GM18505 (cell line): ENCODE measurements at regions not wholly inside any gene's neighbourhood (a gene's known extent, or its start where the extent isn't known, plus 50 kb on each side); places are given as distances from the start of the nearest gene placed in this dataset.

Experiments
- ATAC-seq: cut with Tn5 transposase; IDR thresholded peaks from one replicate; pipeline ENCODE4 v1.9.1; 2021; ENCODE audit not compliant: unreplicated experiment
- POLR2A ChIP-seq: IDR thresholded peaks from 4 replicates; pipeline ENCODE4 v1.6.1; 2011; ENCODE audit warnings: borderline replicate concordance; ENCODE audit not compliant: insufficient read depth, insufficient read length; ENCODE audit errors: extremely low read depth

DNA sequence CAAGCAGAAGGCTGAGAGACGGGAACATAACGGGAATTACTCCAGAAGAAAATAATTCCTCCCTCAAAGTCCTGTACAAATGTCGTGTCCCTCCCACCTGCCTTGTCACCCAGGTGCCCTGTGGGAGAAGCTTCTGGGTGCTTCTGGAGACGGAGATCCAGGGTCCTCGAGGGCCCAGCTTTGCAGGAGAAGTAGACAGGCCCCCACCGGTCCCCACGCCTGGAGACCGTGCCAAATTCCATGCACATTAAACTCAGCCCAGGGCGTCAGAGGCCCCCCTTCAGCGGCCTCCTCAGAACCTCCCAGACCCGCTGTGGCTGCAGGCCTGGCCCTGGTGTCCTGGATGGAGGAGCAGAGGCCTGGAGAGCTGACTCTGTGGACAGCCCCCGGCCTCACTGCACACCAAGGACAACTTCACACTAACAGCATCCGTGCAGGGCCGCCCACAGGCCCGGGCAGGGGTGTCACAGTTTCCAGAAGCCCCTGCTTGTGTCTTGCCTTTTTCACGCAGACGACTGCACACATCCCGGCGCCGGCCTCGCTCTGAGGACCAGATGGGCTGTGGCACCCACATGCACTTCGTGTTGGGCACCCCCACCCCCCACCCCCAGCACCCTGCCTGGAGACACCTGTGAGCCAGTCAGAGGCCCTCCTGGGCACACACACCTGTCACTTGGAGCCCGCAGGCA, 734.3 kb downstream of the BRD1 start:
- no peak for TF ChIP-seq POLR2A

DNA sequence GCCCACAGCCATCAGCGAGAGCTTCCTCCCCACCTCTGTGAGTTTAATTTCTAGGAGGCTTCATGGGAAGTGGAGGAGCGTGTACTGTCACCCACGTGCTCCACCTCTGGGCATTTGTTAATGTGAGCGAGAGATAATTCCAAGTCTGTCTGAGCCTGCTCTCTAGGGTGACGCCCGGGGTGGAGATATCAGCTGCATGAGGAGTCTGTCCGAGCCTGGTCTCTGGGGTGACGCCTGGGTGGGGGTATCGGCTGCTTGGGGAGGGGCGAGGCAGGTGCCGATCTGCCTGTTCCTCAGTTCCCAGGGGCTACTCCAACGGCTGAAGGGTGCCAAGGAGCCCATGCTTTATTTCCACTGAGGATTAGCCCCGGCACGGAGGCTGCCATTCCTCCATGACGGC, 735.0 kb downstream of the BRD1 start:
- no peak for TF ChIP-seq POLR2A
- ATAC-seq, result no peak

More for the DNA sequence above, 734.3 kb downstream of the BRD1 start:
- ATAC-seq, result no peak

DNA sequence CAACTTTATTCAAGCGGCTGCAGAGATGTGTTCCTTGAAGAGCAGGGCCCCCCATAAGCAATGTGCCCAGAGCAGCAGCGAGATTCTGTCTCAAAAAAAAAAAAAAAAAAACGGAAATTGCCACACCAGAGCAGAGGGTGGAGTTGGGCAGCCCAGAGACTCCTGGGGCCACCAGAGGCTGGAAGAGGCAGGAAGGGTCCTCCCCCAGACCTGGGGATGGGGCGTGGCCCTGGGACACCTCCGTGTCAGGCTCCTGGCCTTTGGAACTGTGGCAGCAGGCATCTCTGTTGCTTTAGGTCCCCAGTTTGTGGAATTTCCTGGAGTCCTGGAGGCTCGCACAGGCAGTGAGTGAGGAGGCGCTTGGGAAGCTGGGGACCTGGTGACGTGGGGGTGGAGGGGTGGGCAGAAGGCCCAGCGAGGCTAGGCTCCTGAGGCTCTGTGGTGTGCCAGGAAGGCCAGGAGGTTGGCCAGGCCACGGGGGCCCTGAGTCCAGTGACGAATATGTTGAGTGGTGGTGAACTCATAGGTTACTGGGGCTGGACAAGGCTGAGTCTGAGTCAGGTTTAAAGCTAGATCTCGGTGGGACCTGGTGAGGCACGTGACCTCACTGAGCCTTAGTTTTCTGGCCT, 735.6 kb downstream of the BRD1 start:
- TF ChIP-seq POLR2A, result no peak
- no peak for ATAC-seq

DNA sequence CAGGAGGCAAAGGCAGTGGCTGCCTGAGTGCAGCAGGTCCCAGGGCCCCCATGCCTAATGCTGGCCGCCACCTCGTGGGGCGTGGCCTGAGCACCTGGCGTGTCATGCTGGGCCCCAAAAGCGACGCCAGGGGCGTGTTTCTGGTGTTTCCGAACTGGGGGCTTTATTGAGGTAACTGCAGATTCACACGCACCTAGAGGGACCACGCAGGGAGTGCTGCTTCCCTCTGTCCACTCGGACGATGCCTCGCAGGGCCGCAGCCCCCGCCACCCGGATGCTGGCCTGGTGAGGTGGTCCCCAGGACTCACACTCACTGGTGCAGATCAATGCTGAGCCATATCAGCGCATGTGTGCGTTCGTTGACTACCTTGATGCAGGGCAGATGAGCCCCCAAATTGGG, 736.2 kb downstream of the BRD1 start:
- TF ChIP-seq POLR2A, result no peak
- no peak for ATAC-seq

DNA sequence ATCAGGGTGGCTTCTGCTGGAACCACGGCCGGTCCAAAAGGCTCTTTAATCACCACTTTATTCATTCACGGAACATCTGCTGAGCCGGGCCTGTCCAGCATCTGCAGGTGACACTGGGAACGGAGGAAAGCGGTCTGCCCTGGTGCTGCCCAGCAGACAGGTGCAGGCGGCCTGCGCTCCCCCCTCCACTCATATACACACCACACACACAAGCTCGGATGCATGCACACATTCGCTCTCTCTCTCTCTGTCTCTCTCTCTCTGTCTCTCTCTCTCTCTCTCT, 736.9 kb downstream of the BRD1 start:
- ATAC-seq, result no peak
- TF ChIP-seq POLR2A, result no peak

DNA sequence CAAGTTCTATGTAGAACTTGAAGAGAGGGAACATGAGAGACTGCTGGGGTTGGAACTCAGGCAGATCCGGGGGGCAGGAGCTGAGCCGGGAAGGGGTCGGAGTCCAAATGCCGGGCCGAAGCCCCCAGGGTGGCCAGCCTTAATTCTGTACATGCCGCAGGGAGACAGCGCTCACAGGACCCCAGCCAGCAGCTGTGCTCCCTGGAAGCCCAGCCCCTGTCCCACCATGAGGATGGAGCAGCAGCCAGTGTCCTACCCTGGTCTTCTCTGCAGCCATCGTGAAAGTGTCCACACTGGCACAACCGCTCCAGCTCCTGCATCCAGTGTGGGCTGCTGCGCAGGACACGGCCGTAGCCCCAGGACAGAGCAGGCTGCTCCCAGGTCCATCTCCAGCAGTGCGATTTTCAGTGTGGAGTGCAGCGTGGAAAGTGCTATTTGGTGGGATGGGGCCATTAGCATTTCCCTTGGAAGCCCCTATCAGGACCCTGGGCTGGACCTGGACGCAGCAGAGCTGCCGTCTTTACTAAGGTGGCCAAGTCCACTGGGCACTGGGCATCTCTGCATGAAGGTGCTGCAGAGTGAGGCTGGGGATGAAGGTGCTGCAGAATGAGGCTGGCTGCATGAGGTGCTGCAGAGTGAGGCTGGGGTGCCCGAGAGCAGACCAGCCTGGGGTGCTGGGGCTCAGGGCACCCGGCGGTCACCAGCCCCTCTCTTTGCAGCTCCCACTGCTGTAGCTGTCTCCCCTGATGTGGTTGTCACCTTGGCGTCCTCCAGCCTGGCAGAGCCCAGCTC, 737.4 kb downstream of the BRD1 start:
- ATAC-seq, result no peak
- TF ChIP-seq POLR2A, result no peak

DNA sequence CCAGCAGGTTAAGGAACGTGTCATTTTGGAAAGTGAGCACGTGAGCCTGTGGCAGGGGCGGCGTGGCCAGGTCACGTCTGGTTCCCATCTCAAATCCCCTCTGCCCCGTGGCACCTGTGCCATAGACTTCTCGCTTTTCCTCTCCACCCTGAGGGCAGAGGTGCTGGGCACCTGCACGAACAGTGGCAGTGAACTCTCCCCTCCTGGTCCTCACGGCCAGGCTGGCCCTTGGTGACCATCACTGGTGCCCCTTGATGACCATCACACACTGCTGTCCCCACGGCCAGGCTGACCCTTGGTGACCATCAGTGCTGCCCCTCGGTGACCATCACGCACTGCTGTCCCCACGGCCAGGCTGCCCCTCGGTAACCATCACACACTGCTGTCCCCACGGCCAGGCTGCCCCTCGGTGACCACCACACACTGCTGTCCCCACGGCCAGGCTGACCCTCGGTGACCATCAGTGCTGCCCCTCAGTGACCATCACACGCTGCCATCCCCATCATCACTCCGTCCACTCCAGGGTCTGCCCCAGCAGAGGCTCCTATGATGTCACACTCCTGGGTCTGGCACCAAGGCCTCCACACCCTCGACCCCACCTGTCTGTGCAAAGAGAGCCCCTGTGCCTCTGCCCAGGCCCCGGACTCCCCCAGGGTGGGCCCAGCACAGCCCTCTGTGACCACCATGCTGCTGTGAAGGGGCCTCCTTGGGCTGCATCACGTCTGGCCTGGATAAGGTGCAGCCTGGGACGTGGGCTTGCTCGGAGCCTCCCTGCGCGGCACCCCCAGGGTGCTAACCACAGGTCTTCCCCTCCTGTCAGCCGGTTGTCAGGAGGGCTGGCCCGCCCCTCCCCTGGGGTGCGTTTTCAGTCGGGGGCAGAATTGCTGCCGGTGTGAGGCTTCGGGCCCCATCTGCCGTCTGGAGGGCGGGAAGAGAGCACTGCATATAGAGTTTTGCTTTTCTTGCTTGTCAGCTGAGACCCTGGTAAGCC, 738.6 kb downstream of the BRD1 start:
- no peak for TF ChIP-seq POLR2A

DNA sequence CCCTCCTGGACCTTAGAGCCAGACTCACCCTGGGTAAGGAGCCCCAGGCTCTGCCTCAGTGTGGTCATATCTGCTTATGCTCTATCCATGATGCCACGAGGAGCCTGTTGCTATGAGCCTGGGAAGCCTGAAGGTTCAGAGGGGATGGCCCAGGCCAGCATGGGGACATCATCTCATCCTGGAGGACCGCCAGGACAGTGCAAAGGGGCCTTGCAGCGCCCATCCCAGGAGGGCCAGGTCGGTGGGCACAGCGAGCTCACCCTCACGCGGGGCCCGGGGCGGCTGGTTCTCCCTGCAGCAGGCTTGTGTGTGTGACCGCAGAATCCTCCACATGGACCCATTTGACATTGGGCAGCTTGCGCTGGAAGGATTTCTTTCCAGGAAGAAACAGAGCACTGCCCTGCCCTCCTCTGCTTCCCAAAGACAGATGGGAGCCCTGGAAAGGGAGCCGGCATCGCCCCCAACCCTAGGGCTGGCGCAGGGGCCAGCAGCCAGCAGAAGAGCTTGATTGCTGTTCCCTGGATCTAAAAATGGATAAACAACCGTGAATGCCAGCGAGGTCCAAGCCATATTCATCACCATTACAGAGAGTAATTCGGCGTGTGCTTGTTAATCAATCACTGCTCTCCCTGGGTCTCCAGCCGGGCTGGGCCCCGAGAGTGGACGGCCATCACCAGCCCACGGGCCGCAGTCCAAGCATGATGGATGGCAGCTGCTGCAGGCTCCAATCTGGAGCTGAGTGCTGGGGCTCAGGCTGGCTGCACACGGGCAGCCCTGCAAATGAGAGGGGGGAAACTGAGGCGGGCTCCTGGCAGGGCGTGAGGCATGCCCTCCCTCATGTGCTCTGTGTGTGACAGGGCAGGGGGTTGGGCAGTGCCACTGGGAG, 739.7 kb downstream of the BRD1 start:
- ATAC-seq, result no peak

More for the DNA sequence above, 738.6 kb downstream of the BRD1 start:
- no peak for ATAC-seq

DNA sequence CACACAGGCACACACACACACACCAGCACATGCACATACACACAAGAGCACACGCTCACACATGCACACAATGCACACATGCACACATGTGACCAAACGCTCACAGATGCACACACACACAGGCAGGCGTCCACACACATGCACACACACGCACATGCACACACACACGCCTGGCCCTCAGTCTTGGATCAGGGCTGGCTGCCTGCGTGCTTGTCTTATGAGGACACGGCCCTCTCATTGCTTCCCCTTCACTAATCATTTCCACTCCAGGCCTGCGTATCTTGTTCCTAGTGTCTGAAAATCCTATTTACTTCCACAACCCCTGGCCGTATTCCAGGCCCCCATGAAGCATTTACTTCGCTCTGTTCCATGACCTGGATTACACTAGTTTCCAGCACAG, 740.5 kb downstream of the BRD1 start:
- no peak for TF ChIP-seq POLR2A
- ATAC-seq, result no peak

More for the DNA sequence above, 739.7 kb downstream of the BRD1 start:
- TF ChIP-seq POLR2A, result no peak

DNA sequence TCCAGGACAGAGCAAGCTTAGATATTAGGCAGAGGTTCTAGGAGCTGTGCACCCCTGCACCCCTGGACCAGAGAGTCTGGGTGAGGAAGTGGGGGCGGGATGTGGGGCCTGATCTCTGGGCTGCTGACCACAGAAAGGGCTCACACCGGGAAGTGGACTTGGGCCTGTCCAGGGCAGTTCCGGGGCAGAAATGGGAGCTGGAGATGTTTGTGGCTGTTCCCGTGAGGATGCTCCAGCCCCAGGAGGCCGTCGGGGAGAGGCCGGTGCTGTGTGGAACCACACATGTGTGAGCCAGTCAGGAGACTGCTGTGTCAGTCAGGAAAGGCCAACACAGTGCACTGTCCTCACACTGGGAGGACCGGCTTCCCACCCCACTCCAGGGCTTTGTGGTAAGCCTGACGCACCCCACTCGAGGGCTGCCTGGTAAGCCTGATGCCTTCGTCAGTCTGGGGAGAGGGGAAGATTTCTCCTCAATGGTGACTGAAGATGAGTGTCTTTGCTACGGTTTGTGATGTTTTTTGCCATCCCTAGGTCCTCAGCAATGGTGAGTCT, 741.0 kb downstream of the BRD1 start:
- no peak for TF ChIP-seq POLR2A
- no peak for ATAC-seq

DNA sequence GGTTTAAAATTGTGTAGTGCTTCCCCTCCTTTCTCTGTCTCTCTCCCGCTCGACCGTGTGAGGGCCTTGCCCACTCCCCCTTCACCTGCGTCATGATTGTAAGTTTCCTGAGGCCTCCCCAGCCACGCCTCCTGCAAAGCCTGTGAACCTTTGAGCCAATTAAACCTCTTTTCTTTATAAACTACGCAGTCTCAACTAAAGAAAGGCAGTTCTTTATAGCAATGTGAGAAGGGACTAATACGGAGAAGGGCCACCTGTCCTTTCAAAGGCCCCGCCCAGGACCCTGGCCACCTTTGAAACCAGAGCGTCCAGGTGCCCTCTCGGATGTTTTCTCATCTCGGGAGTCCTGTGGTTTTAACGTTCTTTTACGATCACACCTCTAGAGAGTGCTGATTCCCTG, 741.5 kb downstream of the BRD1 start:
- no peak for TF ChIP-seq POLR2A

DNA sequence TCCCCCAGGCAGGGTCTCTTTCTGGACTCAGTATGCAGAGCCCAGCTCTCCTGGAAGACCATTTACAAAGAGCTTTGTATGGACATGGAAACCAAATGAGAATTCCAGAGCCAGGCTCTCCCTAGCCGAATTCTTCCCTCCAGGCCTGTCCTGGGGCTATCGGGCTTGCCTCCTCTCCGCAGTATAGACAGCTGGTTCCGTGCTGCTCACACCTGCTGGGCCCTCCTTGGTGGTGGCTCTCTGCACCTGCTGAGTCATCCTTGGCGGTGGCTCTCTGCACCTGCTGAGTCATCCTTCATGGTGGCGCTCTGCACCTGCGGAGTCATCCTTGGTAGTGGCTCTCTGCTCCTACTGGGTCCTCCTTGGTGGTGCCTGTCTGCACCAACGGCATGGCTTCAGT, 743.5 kb downstream of the BRD1 start:
- no peak for ATAC-seq
- no peak for TF ChIP-seq POLR2A

More for the DNA sequence above, 741.5 kb downstream of the BRD1 start:
- ATAC-seq, result no peak
